ENCODE measurements at regions not wholly inside any gene's neighbourhood (a gene's known extent, or its start where the extent isn't known, plus 50 kb on each side); places are given as distances from the start of the nearest gene placed in this dataset.

DNA sequence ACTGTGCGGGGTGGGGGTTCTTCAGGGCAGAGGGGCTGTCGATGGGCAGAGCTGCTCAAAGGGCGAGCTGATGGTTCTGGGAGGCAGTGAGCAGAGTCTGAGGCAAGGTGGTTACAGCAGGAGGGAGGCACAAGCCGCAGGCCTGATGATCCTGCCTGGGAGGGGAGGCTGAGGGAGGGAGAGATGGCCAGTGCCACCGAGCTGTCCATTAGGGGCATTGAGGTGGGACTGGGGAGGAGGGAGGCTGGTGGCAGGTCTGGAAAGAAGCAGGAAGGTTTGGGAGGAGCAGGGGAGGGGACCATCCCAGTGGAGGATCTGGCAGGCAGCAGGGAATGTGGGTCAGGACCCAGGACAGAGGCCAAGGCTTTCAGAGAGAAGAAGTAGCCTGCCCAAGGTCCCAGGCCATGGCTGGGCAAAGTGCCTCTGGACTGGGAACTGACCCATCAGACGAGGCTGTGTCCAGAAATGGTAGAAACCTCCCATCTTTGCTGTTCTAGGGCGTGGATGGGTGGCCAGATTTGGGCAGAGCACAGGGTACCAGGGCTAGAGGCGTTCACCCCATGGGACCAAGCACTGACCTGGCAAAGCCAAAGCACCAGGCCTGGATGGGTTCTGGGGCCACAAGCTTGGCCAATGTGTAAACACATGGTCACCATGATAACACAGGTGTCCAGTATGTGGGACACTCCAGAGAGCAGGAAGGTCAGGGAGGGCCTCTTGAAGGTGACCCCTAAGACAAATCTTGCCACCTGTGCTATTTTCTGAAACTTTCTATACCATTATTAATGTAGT, 55.5 kb downstream of the INHBB start:
- intact Hi-C loops (cut with DNase I; ENCODE audit: low total_unique reads), result loop anchor here (5.0 kb wide), 1 partner anchor 259 kb away; no protein-coding TSS in a partner anchor

DNA sequence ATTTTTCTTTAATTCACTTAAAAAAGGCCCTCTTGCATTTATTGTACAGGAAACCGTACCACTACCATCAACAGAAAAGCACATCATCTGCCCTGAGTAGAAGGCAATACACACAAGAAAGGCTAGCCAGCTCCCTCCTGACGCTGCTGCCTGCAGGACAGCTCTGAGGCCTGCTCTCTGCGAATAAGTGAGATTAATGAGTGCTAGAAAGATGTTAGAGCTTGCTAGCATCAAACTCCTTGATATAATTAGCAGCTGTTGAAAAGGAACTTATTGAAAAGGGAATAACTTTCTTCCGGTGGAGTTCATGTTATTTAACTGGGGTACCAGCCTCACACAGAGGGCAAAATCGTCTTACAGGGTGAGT, 56.1 kb downstream of the INHBB start:
- intact Hi-C loops (cut with DNase I; ENCODE audit: low total_unique reads), result loop anchor here (5.0 kb wide), 1 partner anchor 260 kb away; no protein-coding TSS in a partner anchor
- TF ChIP-seq POLR2A (IDR thresholded peaks at IDR 0.05), result no peak
- TF ChIP-seq, protein P1, sequence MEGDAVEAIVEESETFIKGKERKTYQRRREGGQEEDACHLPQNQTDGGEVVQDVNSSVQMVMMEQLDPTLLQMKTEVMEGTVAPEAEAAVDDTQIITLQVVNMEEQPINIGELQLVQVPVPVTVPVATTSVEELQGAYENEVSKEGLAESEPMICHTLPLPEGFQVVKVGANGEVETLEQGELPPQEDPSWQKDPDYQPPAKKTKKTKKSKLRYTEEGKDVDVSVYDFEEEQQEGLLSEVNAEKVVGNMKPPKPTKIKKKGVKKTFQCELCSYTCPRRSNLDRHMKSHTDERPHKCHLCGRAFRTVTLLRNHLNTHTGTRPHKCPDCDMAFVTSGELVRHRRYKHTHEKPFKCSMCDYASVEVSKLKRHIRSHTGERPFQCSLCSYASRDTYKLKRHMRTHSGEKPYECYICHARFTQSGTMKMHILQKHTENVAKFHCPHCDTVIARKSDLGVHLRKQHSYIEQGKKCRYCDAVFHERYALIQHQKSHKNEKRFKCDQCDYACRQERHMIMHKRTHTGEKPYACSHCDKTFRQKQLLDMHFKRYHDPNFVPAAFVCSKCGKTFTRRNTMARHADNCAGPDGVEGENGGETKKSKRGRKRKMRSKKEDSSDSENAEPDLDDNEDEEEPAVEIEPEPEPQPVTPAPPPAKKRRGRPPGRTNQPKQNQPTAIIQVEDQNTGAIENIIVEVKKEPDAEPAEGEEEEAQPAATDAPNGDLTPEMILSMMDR (IDR thresholded peaks at IDR 0.05), result no peak
- no peaks in the 10 kb centered on the region for H3K36me3 ChIP-seq
- no peaks in the 10 kb centered on the region for H3K27me3 ChIP-seq
- H3K4me1 ChIP-seq, result no peaks in the 10 kb centered on the region
- no peak overlapping the region for H3K4me3 ChIP-seq
- H3K27ac ChIP-seq, result no peak overlapping the region
- no peak for DNase-seq (ENCODE audit: low spot score in 2 of 2)
- no peaks in the 10 kb centered on the region for H3K9me3 ChIP-seq

More for the DNA sequence above, 55.5 kb downstream of the INHBB start:
- H3K27ac ChIP-seq, result no peak overlapping the region
- H3K36me3 ChIP-seq, result no peaks in the 10 kb centered on the region
- no peak overlapping the region for H3K4me3 ChIP-seq
- no peaks in the 10 kb centered on the region for H3K9me3 ChIP-seq
- DNase-seq (ENCODE audit: low spot score in 2 of 2), result peak in 1 of 2 donors; percentile 35
- no peak for TF ChIP-seq POLR2A (IDR thresholded peaks at IDR 0.05)
- TF ChIP-seq POLR2AphosphoS5 (IDR thresholded peaks at IDR 0.05), result no peak
- no peaks in the 10 kb centered on the region for H3K4me1 ChIP-seq
- no peaks in the 10 kb centered on the region for H3K27me3 ChIP-seq

DNA sequence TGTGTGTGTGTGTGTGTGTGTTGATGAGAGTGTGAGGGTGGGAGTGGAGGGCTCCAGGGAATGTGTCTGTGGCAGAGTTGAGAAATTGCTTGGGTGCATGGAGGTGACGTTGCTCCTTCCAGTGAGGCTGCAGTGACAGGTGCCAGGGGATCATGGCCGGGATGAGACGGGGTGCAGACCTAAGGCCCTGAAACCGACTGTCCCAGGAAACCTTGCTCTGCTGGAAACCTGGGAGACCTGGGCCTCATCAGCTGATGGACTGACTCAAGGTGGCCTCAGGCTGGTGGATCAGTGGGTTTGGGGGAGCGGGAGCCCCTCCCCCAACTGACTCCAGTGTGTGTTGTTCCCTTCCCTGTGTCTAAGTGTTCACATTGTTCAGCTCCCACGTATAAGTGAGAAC, 56.6 kb downstream of the INHBB start:
- peak in 1 of 2 donors; percentile 31 for DNase-seq (ENCODE audit: low spot score in 2 of 2)
- H3K9me3 ChIP-seq, result no peaks in the 10 kb centered on the region
- no peaks in the 10 kb centered on the region for H3K4me1 ChIP-seq
- no peaks in the 10 kb centered on the region for H3K36me3 ChIP-seq
- H3K4me3 ChIP-seq, result no peak overlapping the region
- intact Hi-C loops (cut with DNase I; ENCODE audit: low total_unique reads), result loop anchor here (5.0 kb wide), 1 partner anchor 260 kb away; no protein-coding TSS in a partner anchor
- H3K27ac ChIP-seq, result no peak overlapping the region
- no peaks in the 10 kb centered on the region for H3K27me3 ChIP-seq
- TF ChIP-seq POLR2AphosphoS5 (IDR thresholded peaks at IDR 0.05), result no peak
- TF ChIP-seq, protein P1 (IDR thresholded peaks at IDR 0.05), result no peak
- no peak for TF ChIP-seq POLR2A (IDR thresholded peaks at IDR 0.05)

DNA sequence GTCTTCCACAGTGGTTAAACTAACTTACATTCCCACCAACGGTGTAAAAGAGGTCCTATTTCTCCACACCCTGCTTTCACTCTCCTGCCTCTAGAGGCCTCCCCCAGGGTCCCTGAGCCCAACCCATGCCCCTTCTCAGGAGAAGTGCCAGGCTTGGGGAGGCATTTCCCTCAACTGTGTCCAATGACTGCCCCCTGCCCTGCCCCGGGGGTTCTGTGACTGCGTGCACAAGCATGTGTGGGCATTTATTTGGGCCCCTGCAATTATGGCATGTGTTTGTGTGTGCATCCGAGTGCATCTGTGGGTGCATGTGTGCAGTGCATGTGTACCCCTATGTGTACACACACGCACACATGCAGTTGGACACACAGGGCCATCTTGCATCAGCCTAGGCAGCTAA, 57.3 kb downstream of the INHBB start:
- no peak overlapping the region for H3K27ac ChIP-seq
- TF ChIP-seq, protein P1 (IDR thresholded peaks at IDR 0.05), result no peak
- TF ChIP-seq POLR2A (IDR thresholded peaks at IDR 0.05) (no peak), POLR2AphosphoS5 (IDR thresholded peaks at IDR 0.05) (no peak)
- intact Hi-C loops (cut with DNase I; ENCODE audit: low total_unique reads), result loop anchor here (5.0 kb wide), 1 partner anchor 261 kb away; no protein-coding TSS in a partner anchor
- no peaks in the 10 kb centered on the region for H3K9me3 ChIP-seq
- no peaks in the 10 kb centered on the region for H3K36me3 ChIP-seq
- DNase-seq (ENCODE audit: low spot score in 2 of 2), result no peak
- H3K4me1 ChIP-seq, result no peaks in the 10 kb centered on the region
- no peaks in the 10 kb centered on the region for H3K27me3 ChIP-seq
- no peak overlapping the region for H3K4me3 ChIP-seq

DNA sequence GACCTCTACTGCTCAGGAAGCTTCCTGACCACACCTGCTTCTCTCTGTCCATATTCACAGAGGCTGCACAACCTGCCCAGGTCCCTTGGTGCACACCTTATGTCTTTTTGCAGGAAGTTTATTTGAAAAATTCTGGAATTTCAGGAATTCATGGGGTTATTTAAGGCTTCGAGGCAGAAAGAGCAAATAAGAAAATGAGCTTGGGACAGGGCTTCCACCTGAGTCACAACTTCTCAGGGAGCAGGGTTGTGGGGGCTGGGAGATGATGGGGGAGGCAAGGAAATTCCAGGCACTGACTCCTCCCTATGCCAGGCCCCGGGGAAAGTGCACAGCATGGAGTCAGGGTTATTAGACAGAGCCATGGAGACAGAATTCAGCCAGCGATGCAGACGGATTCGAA, 57.7 kb downstream of the INHBB start:
- TF ChIP-seq POLR2A (IDR thresholded peaks at IDR 0.05), result no peak
- TF ChIP-seq, protein P1 (IDR thresholded peaks at IDR 0.05), result no peak
- no peak for TF ChIP-seq POLR2AphosphoS5 (IDR thresholded peaks at IDR 0.05)
- no peaks in the 10 kb centered on the region for H3K36me3 ChIP-seq

More for the DNA sequence above, 57.7 kb downstream of the INHBB start:
- no peaks in the 10 kb centered on the region for H3K27me3 ChIP-seq
- peak in 1 of 2 donors; percentile 48 for DNase-seq (ENCODE audit: low spot score in 2 of 2)
- intact Hi-C loops (cut with DNase I; ENCODE audit: low total_unique reads), result loop anchor here (5.0 kb wide), 1 partner anchor 261 kb away; no protein-coding TSS in a partner anchor
- H3K4me1 ChIP-seq, result no peaks in the 10 kb centered on the region
- H3K9me3 ChIP-seq, result no peaks in the 10 kb centered on the region
- no peak overlapping the region for H3K4me3 ChIP-seq
- H3K27ac ChIP-seq, result no peak overlapping the region
